ENCODE measurements at regions not wholly inside any gene's neighbourhood (a gene's known extent, or its start where the extent isn't known, plus 50 kb on each side); places are given as distances from the start of the nearest gene placed in this dataset.

DNA sequence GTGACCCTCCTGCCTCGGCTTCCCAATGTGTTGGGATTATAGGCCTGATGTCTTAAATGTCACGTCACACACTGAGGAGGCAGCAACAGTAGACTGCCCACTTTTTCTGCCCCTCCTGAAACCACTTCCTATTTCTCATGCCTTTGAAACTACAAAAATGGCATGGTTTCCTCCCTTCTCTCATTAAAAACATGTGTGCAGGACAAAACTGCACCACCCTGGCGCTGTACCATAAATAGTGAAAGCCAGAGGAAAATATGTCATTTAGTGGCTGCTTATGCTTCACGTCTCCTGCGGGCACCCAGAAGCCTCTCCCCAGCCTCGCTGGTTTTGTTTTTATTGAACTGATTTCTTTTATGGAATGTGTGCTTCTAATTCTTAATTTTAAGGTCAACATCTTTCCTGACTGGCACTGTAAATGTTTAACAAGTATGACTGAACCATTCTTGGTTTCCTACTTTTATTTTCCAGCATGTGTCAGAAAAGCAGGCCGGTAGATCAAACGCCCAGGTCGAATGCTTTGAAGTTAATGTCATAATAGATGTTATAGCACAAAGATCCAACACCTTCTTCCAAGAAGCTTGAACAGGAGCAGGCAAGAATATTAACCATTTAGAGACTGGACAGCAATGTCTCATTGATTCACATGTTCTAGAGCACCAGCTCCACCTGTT is 59.6 kb upstream of the C1orf87 start:
- 78% methylated on average over 9 of the region's 9 CpGs for WGBS, 2 donors
- H3K27ac ChIP-seq, result no peak overlapping the region
- TF ChIP-seq POLR2A (IDR thresholded peaks at IDR 0.05), result no peak
- TF ChIP-seq, protein P1, sequence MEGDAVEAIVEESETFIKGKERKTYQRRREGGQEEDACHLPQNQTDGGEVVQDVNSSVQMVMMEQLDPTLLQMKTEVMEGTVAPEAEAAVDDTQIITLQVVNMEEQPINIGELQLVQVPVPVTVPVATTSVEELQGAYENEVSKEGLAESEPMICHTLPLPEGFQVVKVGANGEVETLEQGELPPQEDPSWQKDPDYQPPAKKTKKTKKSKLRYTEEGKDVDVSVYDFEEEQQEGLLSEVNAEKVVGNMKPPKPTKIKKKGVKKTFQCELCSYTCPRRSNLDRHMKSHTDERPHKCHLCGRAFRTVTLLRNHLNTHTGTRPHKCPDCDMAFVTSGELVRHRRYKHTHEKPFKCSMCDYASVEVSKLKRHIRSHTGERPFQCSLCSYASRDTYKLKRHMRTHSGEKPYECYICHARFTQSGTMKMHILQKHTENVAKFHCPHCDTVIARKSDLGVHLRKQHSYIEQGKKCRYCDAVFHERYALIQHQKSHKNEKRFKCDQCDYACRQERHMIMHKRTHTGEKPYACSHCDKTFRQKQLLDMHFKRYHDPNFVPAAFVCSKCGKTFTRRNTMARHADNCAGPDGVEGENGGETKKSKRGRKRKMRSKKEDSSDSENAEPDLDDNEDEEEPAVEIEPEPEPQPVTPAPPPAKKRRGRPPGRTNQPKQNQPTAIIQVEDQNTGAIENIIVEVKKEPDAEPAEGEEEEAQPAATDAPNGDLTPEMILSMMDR (IDR thresholded peaks at IDR 0.05), result no peak

DNA sequence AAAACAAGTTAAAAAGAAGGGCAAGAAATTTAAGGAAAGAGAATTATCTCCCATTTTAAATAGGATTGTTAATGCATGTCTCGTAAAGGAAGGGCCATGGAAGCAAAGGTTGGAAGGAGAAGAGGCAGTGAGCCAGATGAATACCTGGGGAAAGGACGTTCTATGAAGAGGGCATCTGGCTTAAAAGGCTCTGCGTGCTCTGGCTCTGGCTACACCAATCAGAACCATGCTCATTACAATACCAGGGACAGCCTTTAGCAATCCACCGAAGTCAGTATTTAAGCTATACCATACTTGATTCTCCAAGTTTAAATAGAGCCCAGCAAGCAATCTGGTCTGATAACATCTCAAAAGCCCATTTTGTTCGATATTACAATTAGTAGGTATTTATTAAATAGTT is 58.5 kb upstream of the C1orf87 start:
- Histone ChIP-seq H3K4me1 (no peaks in the 10 kb centered on the region), H3K36me3 (no peaks in the 10 kb centered on the region), H3K4me3 (replicated peaks in 1 of 3) (no peak overlapping the region), H3K9me3 (no peaks in the 10 kb centered on the region), H3K27ac (no peak overlapping the region), H3K27me3 (no peaks in the 10 kb centered on the region)
- no peak for DNase-seq
- intact Hi-C loops (cut with DNase I), result no loop called here
- 83 to 87% methylated on average over 5 of the region's 5 CpGs for WGBS, 2 donors
- TF ChIP-seq, protein P1 (IDR thresholded peaks at IDR 0.05), result no peak
- TF ChIP-seq POLR2A (IDR thresholded peaks at IDR 0.05), result no peak

More for the DNA sequence above, 59.6 kb upstream of the C1orf87 start:
- Histone ChIP-seq H3K27me3 (no peaks in the 10 kb centered on the region), H3K4me3 (replicated peaks in 1 of 3) (no peak overlapping the region), H3K36me3 (no peaks in the 10 kb centered on the region), H3K9me3 (no peaks in the 10 kb centered on the region), H3K4me1 (no peaks in the 10 kb centered on the region)
- no peak for DNase-seq
- intact Hi-C loops (cut with DNase I), result no loop called here

DNA sequence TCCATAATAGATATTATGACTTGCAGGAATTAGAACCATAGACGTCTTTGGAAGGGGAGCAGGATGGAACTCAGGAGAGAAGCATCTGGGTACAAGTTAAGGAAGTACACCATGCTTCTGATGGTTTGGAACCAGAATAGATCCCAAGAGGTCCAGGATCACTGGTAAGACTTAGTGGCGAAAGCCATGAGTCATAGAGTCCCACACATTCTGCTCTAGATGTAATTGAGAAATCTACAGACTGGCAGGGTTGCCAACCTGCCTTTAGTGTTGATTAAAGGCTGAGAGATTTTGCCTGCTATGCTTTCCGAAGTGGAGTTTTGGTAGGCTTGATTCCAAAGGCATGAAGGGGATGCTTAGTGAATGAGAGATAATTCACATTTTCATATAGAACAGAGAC is 57.1 kb upstream of the C1orf87 start:
- no peak overlapping the region for H3K27ac ChIP-seq
- 69 to 88% methylated on average over 3 of the region's 3 CpGs for WGBS, 2 donors
- no peak for DNase-seq
- no peak overlapping the region for H3K4me3 ChIP-seq (replicated peaks in 1 of 3)
- TF ChIP-seq, protein P1 (IDR thresholded peaks at IDR 0.05), result no peak
- TF ChIP-seq POLR2A (IDR thresholded peaks at IDR 0.05), result no peak
- no peaks in the 10 kb centered on the region for H3K36me3 ChIP-seq
- H3K27me3 ChIP-seq, result no peaks in the 10 kb centered on the region
- no peaks in the 10 kb centered on the region for H3K9me3 ChIP-seq
- no peaks in the 10 kb centered on the region for H3K4me1 ChIP-seq
- intact Hi-C loops (cut with DNase I), result no loop called here

DNA sequence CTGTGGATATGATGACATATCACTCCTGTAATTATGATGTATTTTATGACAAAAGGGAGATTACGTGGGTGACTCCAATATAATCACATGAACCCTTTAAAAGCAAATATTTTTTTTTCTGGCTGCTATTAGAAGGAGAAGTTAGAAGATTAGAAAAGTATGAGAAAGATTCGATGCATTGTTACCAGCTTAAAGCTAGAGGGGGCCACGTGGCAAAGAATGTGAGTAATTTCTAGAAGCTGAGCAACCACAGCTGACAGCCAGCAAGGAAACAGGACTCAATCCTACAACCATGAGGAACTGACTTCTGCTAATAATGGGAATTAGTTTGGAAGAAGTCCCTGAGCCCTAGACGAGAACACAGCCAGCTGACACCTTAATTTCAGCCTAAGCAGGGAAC is 56.3 kb upstream of the C1orf87 start:
- intact Hi-C loops (cut with DNase I), result no loop called here
- H3K4me3 ChIP-seq (replicated peaks in 1 of 3), result no peak overlapping the region
- DNase-seq, result no peak
- TF ChIP-seq, protein P1 (IDR thresholded peaks at IDR 0.05), result no peak
- no peak for TF ChIP-seq POLR2A (IDR thresholded peaks at IDR 0.05)
- no peaks in the 10 kb centered on the region for H3K4me1 ChIP-seq
- no peaks in the 10 kb centered on the region for H3K9me3 ChIP-seq
- H3K27me3 ChIP-seq, result no peaks in the 10 kb centered on the region
- 72 to 76% methylated on average over 4 of the region's 4 CpGs for WGBS, 2 donors
- H3K27ac ChIP-seq, result no peak overlapping the region
- H3K36me3 ChIP-seq, result no peaks in the 10 kb centered on the region

DNA sequence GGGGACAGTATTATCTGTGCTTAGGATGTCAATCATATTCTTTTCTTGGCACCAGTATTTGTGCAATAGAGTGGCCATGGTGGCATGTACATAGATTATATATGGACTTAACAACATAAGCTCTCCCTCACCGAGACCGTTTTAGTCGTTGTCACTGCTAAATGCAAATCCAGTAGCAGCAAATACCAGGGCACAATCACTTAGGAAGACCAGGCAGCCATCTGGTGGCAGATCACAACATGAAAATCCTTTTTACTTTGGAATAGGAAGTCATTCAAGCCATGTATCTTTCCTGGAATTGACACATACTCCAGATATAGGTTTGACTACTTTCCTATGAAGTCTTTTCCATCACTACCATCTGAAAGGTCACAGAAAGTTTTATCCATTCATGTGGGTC is 53.2 kb upstream of the C1orf87 start:
- DNase-seq, result no peak
- Histone ChIP-seq H3K9me3 (no peaks in the 10 kb centered on the region), H3K36me3 (no peaks in the 10 kb centered on the region), H3K27me3 (no peaks in the 10 kb centered on the region), H3K27ac (no peak overlapping the region), H3K4me1 (no peaks in the 10 kb centered on the region), H3K4me3 (replicated peaks in 1 of 3) (no peak overlapping the region)
- WGBS, 2 donors, result 57 to 65% methylated on average over 3 of the region's 3 CpGs
- TF ChIP-seq, protein P1 (IDR thresholded peaks at IDR 0.05), result no peak
- TF ChIP-seq POLR2A (IDR thresholded peaks at IDR 0.05), result no peak
- intact Hi-C loops (cut with DNase I), result no loop called here

Measured in thyroid gland (tissue), 4 donors.